ENCODE measurements at regions not wholly inside any gene's neighbourhood (a gene's known extent, or its start where the extent isn't known, plus 50 kb on each side); places are given as distances from the start of the nearest gene placed in this dataset.

- peak; percentile 44 for DNase-seq
Observed at GRCh38 chr10:46229144-46229563, 57.6 kb upstream of the ANTXRL start.

GRCh38 chr10:46230615-46231014 lies 56.2 kb upstream of the ANTXRL start:
- no peak for DNase-seq

- no peak for DNase-seq
Observed at GRCh38 chr10:46231087-46231486, 55.7 kb upstream of the ANTXRL start.

GRCh38 chr10:46232084-46232483 lies 54.7 kb upstream of the ANTXRL start:
- no peak for DNase-seq

GRCh38 chr10:46232666-46233065 lies 54.1 kb upstream of the ANTXRL start:
- no peak for DNase-seq

GRCh38 chr10:46233181-46233580 lies 53.6 kb upstream of the ANTXRL start:
- DNase-seq, result no peak

- no peak for DNase-seq
Observed at GRCh38 chr10:46234026-46234425, 52.8 kb upstream of the ANTXRL start.

GRCh38 chr10:46234431-46235060 lies 52.3 kb upstream of the ANTXRL start:
- no peak for DNase-seq

- no peak for DNase-seq
Observed at GRCh38 chr10:46235705-46236545, 50.9 kb upstream of the ANTXRL start.

- DNase-seq, result no peak
Observed at GRCh38 chr10:46236546-46236887, 50.3 kb upstream of the ANTXRL start.

- no peak for DNase-seq
Observed at GRCh38 chr10:46236941-46237681, 49.7 kb upstream of the ANTXRL start.
